ENCODE measurements at regions not wholly inside any gene's neighbourhood (a gene's known extent, or its start where the extent isn't known, plus 50 kb on each side); places are given as distances from the start of the nearest gene placed in this dataset.

DNA sequence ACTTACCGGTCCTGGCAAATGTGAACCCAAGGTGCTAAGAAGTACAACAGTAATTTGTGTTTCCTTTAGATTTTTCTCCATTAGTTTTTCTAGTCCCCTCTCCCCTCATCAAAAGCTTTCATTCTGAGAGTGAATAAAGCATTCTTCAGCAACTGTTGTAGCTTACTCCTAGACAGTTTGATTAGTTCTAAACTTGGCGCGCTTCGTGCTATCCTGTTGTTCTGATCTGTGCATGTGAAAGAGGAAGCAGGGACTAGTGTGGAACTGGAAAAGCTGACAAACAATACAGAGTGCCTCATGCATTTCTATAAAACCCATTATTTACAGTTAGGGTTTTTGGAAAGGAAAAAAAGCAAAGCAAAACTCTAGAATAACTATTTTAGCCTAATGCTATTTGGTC, 556.9 kb upstream of the SLIT2 start:
- DNase-seq: peak; percentile 42 to 50

DNA sequence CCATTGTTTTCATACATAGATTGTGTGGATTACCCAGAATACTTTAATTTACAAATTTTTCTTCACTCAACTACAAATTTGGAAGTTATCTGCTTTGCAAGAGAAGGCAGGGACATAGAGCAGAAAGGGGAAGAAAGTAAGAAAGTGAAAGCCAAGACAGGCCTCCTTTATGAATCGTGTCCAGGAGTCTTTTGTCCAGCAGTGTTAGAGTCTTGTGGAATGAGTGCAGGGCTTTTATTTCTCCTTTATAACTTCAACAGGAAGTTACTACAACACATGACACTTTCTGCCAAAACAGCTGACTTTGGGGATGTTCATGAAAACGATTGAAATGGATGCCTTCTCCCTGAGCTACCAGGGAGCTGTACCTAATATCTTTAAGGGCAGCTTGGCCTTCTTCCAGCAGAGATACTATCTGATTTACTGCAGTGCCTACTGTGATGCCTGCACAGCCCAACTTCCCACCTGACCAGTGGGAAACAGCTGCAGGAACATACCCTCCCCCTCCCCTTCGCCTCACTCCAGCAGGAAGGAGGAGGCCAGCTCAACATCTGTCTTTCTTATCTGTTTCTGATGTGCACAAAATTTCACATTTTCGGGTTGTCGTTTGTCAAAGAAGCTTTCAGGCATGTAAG, 557.7 kb upstream of the SLIT2 start:
- peak; percentile 41 to 47 for DNase-seq

DNA sequence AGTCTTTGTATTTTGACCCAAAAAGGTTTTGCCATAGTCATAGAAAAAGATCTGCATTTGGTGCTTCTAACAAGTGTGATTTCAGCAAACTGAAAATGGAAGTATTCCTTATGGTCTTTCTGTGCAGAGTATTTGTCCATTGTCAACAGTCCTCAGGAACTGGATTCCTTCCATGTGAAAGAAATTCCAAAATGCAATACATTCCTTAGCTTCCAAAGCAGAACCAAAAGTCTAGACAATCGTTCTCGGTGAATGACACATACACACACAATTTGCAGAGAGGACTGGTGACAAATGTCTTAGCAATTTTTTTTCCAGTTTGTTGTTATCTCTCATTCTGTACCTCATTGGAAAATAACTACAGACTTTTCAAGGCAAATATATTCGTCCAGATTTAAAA, 562.2 kb upstream of the SLIT2 start:
- DNase-seq: no peak

DNA sequence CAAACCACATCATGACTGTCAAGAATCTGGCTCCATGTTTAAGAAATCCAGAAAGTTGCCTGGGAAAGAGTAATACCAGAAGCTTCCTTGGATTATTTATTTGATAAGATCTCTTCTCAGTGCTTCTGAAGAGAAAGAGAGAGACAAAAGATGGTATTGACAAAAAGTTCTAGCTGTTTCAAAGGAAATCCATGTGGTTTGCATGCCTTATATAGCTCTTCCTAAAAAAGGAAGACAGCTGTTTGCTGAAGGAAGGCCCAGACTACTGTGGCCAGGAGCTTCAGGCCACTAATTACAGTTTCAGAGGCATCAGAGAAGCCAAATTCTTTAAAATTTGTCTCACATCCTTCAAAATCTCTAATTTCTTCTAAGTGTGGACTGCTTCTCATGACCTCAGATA, 565.2 kb upstream of the SLIT2 start:
- peak in 1 of 2 experiments; percentile 7 for DNase-seq

DNA sequence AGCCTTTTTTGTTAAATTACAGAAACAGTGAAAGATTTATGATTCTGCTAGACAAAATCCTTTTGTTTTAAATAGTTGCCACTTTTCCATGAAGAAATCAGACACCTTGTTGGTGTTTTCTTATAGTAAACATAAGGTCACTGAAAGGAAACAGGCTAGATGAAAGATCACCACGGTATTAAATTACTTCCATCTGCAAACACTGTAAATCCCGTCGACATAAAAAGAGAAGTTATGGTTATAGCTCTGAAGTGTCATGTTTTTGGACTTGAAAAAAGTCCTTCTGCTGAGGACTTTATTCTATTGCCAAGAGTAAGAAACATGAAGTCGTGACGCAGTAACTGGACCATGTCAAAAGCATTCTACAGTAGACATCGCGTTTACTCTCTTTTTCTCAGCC, 567.6 kb upstream of the SLIT2 start:
- DNase-seq: peak in 1 of 2 experiments; percentile 10

DNA sequence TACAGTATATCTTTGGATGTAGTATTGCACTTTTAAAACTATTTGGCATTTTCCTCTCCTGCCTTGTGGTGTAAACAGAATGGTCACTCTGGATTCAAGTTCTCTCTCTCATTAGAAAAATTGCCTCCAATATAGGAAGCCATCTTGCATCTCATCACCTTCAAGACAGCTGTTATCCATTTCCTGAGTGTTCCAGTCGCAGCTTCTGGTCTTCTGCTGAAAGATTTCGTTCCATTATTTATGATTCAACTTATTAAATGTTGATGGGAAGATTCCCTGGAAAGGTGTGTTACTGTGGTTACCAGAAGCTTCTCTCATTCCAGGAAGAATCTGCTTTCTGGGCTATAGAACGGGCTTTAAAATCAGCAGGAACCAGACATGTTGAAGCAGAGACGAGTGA, 568.3 kb upstream of the SLIT2 start:
- DNase-seq: no peak

DNA sequence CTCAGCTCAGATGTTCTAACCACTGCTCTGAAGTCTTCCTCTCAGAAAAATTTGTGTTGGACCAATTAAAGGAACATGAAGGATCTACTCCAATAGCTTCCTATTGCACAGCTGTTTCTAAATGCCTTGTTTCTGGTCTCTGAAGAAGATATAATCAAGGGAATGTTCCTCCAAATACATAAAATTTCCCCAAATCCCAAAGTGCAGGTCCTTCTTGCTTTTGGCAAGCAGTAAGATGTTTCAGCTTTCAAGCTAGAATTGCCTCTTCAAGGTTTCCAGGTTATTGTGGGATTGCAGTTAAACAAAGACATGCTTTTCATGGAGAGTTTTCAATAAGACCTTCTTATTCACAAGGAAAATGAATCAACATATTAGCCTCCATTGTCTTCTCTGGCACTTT, 574.5 kb upstream of the SLIT2 start:
- no peak for DNase-seq

DNA sequence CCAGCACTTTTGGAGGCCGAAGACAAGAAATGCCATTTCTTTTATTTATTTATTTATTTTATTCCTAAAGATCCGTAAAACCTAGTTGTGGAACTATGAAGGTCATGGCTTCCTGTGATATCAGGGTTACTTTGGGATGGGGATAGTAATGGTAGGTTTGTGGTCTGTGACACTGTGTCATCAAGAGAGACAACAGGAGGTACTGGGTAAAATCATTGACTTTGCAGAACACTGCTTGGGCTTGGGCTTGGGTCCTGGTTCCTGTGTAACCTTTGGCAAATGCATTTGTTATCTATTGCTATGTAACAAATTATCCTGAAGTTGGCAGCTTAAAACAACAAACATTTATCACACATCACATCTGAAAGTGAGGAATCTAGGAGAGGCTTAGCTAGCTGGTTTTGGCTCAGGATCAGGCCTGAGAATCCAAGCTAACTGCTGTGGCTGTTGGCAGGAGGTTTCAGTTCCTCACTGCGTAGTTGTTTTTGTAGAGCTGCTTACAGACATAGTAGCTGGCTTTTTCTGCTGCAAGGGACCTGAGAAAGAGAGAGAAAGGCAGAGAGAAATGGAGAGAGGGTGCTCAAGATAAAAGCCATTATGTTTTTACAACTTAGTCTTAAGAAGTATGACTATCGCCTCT, 576.4 kb upstream of the SLIT2 start:
- DNase-seq: no peak

DNA sequence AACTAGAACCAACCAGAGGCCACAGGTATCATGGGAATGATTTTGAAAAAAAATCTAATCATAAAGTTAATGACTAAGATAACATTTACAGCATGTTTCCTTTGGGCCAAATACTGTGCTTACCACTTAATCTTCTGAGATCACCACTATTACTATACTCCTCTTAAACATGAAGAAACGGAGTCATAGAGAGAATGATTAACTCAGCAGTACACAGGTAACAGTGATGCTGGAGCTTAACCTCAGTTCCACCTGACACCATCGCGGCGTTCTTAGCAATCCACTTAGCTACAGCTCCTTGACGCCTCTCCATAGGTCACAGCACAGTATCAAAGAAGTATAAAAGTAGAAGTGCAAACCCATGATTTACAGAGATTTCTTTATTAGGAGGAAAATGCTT, 592.6 kb upstream of the SLIT2 start:
- DNase-seq: no peak

DNA sequence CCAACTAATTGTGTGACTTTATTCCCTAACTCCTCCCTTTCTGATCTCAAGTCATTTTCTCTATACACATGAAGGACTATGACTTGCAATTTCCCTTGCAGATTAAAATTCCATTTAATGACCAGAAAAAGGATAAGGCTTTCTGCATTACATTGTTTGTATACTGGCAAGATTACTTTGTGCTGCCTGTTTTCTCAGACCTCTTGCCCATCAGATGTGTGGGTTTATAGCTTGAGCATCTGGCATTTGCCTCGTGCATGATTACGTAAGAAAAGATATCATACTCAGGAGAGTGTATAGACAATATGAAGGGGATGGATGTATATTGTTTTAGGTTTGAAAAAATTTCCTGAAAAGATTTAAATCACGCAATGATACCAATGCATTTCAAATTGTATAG, 593.8 kb upstream of the SLIT2 start:
- DNase-seq: no peak

DNA sequence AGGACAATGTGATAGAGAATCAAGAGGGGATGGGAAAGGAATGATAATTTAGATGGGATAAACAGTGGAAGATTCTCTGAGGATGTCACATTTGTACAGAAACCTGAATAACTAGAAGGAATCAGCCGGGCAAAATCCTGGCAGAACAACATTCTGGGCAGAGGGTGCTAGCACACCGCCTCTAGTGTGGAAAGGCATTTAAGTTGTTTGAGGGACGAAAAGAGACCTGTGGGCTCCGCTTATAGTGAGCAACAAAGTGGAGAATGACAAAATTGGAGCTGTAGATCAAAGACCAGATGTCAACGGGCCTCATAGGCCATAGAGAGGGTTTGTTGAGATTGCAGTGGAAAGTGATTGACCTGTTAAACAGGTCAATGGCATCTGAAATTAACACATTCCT, 596.0 kb upstream of the SLIT2 start:
- DNase-seq: no peak

DNA sequence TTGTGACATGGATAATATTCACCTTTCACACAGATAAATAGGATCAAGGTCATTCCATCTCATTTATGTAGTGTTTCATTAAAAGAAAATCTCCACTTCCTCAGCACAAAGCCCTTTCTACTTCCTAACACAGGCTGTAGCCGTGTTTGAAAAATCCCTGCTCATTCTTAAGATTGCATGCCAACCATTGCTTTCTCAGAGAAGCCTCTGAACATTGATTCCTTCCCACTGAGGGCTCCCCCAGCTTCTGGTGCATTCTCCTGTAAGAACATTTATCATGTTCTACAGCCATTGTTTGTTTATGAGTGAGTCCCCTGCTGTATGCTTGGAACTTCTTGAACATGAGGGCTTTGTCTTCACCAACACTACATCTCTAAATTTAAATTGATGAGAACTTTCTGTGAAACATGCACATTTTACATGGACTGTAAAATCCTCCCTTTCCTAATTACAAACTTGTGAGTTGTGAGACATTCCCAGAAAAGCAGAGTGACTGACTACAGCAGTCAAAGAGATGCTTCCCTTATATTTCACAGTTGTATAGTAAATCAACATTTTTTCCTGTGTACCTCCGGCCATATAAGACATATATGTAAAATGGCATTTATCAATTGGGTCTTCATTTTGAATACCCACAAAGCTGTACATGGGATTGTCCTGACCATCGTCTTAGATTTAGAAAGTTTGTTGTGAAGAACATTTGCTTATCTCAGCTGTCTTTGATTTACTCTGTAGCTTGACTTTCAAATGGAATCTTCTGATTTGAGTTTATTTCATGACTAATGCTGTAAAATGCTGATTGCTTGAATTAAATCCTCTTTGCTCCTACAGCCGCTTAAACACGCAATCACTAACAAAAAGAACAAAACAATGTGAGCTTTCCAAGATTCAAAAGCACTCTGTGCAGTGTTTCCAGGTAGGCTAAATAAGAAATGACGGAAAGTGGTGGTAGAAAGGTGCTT, 600.5 kb upstream of the SLIT2 start:
- no peak for DNase-seq

DNA sequence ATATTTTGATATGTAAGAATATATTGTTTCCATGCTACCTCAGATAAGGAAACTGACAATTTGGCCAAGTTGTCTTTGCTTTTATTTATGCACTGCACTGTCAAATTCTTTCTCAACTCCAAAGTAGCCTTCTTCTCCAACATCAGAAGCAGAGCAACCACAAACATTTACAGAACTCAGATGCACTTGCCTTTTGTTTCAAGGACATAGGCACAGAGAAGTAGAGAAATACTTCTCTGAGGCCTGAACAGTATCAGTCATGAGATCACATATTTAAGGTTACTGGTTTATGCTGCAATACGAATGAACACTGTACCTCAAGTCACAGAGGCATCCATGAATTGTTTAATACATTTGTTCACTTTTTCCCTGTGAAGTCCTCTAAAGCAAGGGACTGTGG, 606.1 kb upstream of the SLIT2 start:
- DNase-seq: no peak

DNA sequence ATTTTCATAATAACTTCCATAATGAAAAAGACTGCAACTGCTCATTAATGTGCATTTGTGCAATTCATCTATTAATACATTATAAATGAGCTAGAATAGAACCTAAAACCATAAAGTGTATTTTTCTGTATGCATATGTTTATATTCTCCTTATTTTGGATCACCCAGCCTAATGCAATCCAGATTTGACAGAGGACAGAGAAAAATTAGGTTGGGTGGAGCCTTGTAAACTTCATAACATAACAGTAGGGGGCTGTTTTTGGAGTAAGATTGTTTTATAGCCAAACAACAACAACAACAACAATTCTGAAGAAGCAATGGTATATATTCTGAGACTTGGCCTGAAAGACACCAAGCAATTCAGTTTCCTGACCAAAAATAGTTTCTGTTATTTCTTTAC, 615.3 kb upstream of the SLIT2 start:
- DNase-seq: no peak

DNA sequence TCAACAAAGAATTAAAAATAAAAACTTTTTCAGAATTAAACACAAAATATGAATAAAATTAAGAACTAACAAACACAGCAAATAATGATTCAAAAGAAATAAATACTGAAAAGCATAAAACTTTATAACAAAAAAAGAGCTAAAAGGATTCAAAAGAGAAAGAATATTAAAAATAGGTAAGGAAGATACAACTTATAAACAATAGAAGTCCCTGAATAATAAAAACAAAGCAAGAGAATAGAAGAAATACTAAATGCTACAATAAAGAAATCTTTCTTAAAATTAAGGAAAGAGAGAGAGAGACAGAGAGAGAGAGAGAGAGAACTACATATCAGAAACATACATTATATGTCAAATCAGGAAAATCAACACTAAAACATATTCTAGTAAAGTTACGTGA, 619.9 kb upstream of the SLIT2 start:
- DNase-seq: no peak

DNA sequence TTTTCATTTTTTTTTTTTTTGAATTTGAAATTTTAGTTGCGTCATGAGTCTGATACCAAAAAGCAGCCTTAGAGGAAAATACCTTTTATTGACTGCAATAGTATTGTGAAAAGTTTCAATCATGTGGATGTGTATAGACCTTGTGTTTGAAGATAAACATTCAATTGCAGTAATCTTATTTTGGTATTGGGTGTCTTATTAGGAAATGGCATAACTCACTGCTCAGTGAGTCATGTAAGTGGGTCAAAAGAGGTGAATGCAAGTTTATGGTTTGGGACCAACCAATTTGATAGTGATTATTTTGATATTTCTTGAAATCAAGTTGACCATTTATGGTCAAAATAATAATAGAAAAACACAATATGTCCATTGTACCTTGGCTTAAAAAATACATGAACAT, 627.8 kb upstream of the SLIT2 start:
- DNase-seq: no peak

DNA sequence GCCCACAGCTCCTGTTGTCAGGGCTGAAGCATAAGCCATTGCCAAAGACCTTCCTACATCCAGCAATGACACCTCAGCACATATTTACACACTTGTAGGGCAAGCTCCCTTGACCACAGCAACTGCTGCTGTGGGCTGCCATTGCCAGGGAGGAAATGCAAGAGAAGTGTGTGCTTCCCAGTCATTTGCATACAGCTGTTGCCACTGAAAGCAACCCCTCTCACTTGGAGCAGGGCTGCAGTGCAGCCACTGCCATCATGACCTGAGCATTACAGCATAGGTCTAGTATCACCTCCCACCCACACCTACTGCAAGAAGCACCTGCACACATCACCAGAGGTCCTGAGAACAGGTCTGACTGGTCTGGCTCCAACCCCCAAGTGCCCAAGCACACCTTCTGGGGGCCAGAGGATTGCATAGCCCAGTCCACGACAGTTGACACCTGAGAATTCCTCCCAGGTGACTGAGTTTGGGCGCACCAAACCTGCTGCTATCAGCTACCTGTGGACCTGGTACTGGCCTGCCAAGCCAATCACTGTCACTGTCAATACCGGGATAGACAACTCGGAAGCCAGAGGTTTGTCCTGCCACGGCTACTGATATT, 636.5 kb upstream of the SLIT2 start:
- DNase-seq: no peak

DNA sequence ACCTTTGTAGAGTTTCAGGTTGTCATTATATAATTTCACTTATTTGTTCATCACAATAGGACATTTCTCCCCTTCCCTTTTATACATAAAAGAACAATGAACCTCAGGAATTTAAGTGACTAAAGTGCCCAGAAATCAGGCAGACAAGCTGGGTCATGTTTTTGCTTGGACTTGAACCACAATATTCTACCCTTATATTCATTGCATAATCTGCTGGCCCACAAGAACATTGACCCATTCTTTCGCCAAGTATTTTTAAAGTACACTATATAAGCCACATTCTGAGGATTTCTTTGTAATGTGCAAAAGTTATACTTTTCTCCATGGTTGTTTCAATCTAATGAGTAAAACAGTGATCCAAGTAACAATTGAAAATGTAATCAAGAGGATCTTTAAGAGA, 637.5 kb upstream of the SLIT2 start:
- DNase-seq: no peak

DNA sequence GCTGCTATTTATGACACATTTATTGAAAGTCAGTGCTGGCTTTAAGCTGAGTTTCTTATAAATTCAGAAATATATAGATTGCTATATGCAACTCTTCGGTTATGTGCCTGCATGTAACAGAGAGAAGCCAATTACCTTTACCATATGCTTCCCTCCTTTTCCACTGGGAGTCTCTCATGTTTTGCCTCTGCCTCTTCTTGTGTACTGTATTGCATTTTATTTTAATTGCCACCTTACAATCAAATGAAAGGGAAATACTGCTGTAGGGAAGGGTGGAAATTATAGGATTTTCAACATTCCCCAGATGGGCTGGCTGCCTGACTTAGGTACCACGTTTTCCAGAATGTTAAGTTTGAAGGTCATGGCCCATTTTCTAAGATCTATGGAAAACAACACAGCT, 655.4 kb upstream of the SLIT2 start:
- DNase-seq: no peak

DNA sequence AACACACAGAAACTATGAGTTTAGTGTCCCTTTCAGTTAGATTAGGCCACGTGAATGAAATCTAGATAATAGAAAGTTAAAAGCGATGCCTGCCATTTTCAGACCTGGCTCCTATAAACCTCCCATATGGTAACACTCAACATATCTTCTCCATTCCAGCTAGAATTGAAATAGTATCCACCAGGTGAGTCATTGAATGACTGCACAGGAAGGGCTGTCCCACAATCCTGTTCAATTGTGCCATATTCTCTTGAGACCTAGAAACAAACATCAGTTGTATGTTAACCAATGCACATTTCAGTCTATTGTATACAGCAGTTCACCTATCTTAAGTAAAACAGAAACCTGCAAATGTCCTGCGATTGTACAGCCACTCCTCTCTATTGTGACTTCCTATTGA, 659.3 kb upstream of the SLIT2 start:
- DNase-seq: no peak

DNA sequence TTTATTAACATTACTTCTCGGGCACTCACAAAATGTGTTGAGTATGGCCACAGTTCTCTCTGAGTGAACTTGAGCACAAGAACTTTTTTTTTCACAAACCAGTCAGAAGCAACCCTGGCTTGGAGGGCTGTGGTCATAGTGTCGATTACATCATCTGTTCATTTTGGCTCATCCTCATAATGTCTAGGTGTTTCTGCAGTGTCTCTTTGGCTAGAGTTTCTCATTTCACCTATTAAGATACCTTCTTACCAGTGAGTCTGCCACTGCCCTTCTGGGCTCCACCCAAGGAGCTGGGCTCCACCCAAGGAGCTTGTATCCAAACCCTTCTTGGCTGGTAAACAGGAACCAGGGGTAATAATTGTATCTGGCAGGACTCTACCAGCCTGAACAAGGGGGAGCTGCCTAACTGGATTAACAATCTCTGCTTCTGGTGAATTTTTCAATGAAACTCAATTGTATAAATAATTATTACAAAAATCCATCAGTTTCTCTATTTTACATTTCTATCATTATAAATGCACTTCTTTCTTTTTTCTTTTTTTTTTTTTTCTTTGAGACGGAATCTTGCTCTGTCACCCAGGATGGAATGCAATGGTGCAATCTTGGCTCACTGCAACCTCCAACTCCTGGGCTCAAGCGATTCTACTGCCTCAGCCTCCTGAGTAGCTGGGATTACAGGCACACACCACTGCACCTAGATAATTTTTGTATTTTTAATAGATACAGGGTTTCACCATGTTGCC, 667.7 kb upstream of the SLIT2 start:
- DNase-seq: no peak

DNA sequence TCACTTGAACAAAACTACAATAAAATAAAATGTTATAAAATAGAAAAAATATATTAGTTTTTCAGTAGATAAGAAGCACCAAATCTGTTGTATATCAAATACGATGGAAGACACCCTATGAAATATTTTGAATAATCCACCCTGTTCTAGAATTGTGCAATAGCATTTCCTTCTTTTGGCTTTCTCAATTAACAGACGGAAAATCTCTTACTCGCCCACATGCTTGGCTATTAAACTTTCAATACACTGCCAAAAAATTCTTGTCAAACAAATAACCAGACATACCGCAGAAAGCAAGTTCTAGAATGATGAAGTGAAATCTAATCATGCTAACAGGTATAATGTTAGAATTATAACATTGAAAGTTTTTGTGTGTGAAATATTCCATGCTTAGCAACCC, 671.6 kb upstream of the SLIT2 start:
- DNase-seq: no peak

DNA sequence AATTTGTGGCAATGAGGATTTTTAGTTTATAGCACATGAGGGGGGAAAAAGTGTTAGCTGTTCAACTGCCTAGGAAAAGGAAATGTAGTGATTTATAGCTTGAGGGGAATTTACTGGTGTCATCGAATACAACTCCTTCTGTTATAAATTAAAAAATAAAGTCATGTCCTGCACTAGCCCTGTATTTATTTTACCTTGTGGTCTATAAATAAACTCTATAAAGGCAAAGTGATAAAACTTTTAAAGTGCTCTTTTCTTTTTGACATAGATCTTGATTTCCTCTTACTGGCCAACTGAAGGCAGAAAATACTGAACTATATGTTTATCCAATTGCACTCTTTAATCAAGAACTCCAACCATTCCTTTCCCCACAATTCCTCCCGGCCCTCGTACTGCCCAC, 672.1 kb upstream of the SLIT2 start:
- no peak for DNase-seq

Data from Kasumi-1 (cell line).